CD4-positive, alpha-beta T cell treated with Interferon alpha-2 for 1 hour (primary cell): ENCODE measurements at regions not wholly inside any gene's neighbourhood (a gene's known extent, or its start where the extent isn't known, plus 50 kb on each side); places are given as distances from the start of the nearest gene placed in this dataset.

Experiments used
- DNase-seq, 2 donors: peaks; one replicate each; pipeline ENCODE4 v3.0.0-alpha.2; 2020 to 2022

GRCh38 chr6:157756708-157757429 is 66.2 kb upstream of the SNX9 start:
- peak; percentile 80 to 82 for DNase-seq

- DNase-seq, result peak; percentile 21 to 49
Observed at GRCh38 chr6:157757430-157758403, 65.3 kb upstream of the SNX9 start.

- DNase-seq, result no peak
Observed at GRCh38 chr6:157758516-157759023, 64.5 kb upstream of the SNX9 start.

GRCh38 chr6:157759028-157759427 is 64.0 kb upstream of the SNX9 start:
- no peak for DNase-seq

GRCh38 chr6:157760137-157760536 is 62.9 kb upstream of the SNX9 start:
- DNase-seq, result no peak

- DNase-seq, result no peak
Observed at GRCh38 chr6:157760589-157761330, 62.3 kb upstream of the SNX9 start.

- DNase-seq, result peak; percentile 36 to 61
Observed at GRCh38 chr6:157761331-157761921, 61.6 kb upstream of the SNX9 start.

GRCh38 chr6:157761926-157762325 is 61.1 kb upstream of the SNX9 start:
- no peak for DNase-seq

- peak in 1 of 2 donors; percentile 38 for DNase-seq
Observed at GRCh38 chr6:157762636-157763035, 60.4 kb upstream of the SNX9 start.

- DNase-seq, result peak in 1 of 2 donors; percentile 28
Observed at GRCh38 chr6:157763129-157763903, 59.7 kb upstream of the SNX9 start.

- no peak for DNase-seq
Observed at GRCh38 chr6:157763904-157764177, 59.2 kb upstream of the SNX9 start.

- peak; percentile 82 to 86 for DNase-seq
Observed at GRCh38 chr6:157764178-157765068, 58.6 kb upstream of the SNX9 start.

GRCh38 chr6:157766901-157767774 is 55.9 kb upstream of the SNX9 start:
- no peak for DNase-seq

- DNase-seq, result no peak
Observed at GRCh38 chr6:157767775-157768156, 55.3 kb upstream of the SNX9 start.

- peak; percentile 21 to 45 for DNase-seq
Observed at GRCh38 chr6:157768304-157768703, 54.7 kb upstream of the SNX9 start.

- DNase-seq, result no peak
Observed at GRCh38 chr6:157768863-157769551, 54.0 kb upstream of the SNX9 start.

- no peak for DNase-seq
Observed at GRCh38 chr6:157769776-157770426, 53.1 kb upstream of the SNX9 start.

GRCh38 chr6:157770946-157771345 is 52.1 kb upstream of the SNX9 start:
- no peak for DNase-seq

- no peak for DNase-seq
Observed at GRCh38 chr6:157772820-157773219, 50.2 kb upstream of the SNX9 start.
